Liver (tissue), 8 donors: ENCODE measurements at regions not wholly inside any gene's neighbourhood (a gene's known extent, or its start where the extent isn't known, plus 50 kb on each side); places are given as distances from the start of the nearest gene placed in this dataset.

ENCODE experiments used
- DNase-seq: peaks from one replicate; pipeline ENCODE4 v3.0.0-alpha.2; 2017; ENCODE audit warnings: low spot score
- H3K27ac ChIP-seq, 2 donors: one replicate each; pipeline ENCODE4 v1.7.0; 2013; ENCODE audit warnings: inconsistent platforms in 2 of 2, low read length in 2 of 2, control low read depth in 1 of 2, low read depth in 1 of 2, mild to moderate bottlenecking in 1 of 2
- H3K27me3 ChIP-seq, 4 donors: one replicate each; pipeline versions ENCODE4 v1.6.1 to v1.7.0; 2013; ENCODE audit warnings: low read length in 3 of 4, inconsistent platforms in 1 of 4, mild to moderate bottlenecking in 1 of 4, moderate library complexity in 1 of 4; ENCODE audit not compliant: control insufficient read depth in 4 of 4, insufficient read depth in 4 of 4
- H3K36me3 ChIP-seq, 4 donors: one replicate each; pipeline versions ENCODE4 v1.6.1 to v1.7.0; 2013; ENCODE audit warnings: low read length in 3 of 4, mild to moderate bottlenecking in 3 of 4, low read depth in 1 of 4, moderate library complexity in 1 of 4; ENCODE audit not compliant: control insufficient read depth in 4 of 4, insufficient read depth in 3 of 4
- H3K4me1 ChIP-seq, 4 donors: one replicate each; pipeline versions ENCODE4 v1.6.1 to v1.7.0; 2013; ENCODE audit warnings: low read length in 3 of 4, mild to moderate bottlenecking in 3 of 4, moderate library complexity in 1 of 4; ENCODE audit not compliant: control insufficient read depth in 4 of 4, insufficient read depth in 4 of 4
- H3K4me3 ChIP-seq, 3 donors: one replicate each; pipeline versions ENCODE4 v1.6.1 to v1.7.0; 2013; ENCODE audit warnings: low read length in 3 of 3, control low read depth in 1 of 3, low read depth in 1 of 3, mild to moderate bottlenecking in 1 of 3
- H3K9ac ChIP-seq, 2 donors: one replicate each; pipeline ENCODE4 v1.7.0; 2013; ENCODE audit warnings: low read length in 2 of 2, mild to moderate bottlenecking in 2 of 2, moderate library complexity in 2 of 2, control low read depth in 1 of 2, low read depth in 1 of 2
- H3K9me3 ChIP-seq, 4 donors: one replicate each; pipeline versions ENCODE4 v1.6.1 to v1.7.0; 2013; ENCODE audit warnings: low read length in 3 of 4; ENCODE audit not compliant: control insufficient read depth in 4 of 4
- ATF3 ChIP-seq: IDR thresholded peaks from 2 replicates; pipeline ENCODE4 v1.6.1; 2016; ENCODE audit warnings: antibody characterized with exemption
- CTCF ChIP-seq: fragments of 150-350 bp; IDR thresholded peaks from 2 replicates; pipeline ENCODE4 v1.5.1; 2017; ENCODE audit warnings: improper control_type of control experiment, low read depth, low read length; ENCODE audit not compliant: missing input control
- EGR1 ChIP-seq, 2 donors: IDR thresholded peaks; 2 replicates each; pipeline ENCODE4 v1.6.1; 2016 to 2018; ENCODE audit warnings: antibody characterized with exemption in 2 of 2, low read depth in 2 of 2
- FOXA2 ChIP-seq: IDR thresholded peaks from 2 replicates; pipeline ENCODE4 v1.6.1; 2016; ENCODE audit warnings: antibody characterized with exemption
- GABPA ChIP-seq, 2 donors: IDR thresholded peaks in 1 of 2; conservative IDR thresholded peaks in 1 of 2; 2 replicates each; pipeline ENCODE4 v1.6.1; 2016; ENCODE audit warnings: antibody characterized with exemption in 2 of 2, mild to moderate bottlenecking in 1 of 2, moderate library complexity in 1 of 2
- HNF4A ChIP-seq, 2 donors: conservative IDR thresholded peaks; 2 replicates each; pipeline ENCODE4 v1.6.1; 2016; ENCODE audit warnings: antibody characterized with exemption in 2 of 2, mild to moderate bottlenecking in 2 of 2
- JUND ChIP-seq, 2 donors: IDR thresholded peaks; 2 replicates each; pipeline ENCODE4 v1.6.1; 2016; ENCODE audit warnings: antibody characterized with exemption in 2 of 2
- MAX ChIP-seq: IDR thresholded peaks from 2 replicates; pipeline ENCODE4 v1.6.1; 2016; ENCODE audit warnings: antibody characterized with exemption
- NR2F2 ChIP-seq: IDR thresholded peaks from 2 replicates; pipeline ENCODE4 v1.6.1; 2016; ENCODE audit warnings: antibody characterized with exemption
- RAD21 ChIP-seq, 2 donors: IDR thresholded peaks; 2 replicates each; pipeline ENCODE4 v1.6.1; 2016; ENCODE audit warnings: antibody characterized with exemption in 2 of 2, mild to moderate bottlenecking in 2 of 2
- REST ChIP-seq: IDR thresholded peaks from 2 replicates; pipeline ENCODE4 v1.6.1; 2016; ENCODE audit warnings: antibody characterized with exemption, mild to moderate bottlenecking
- RXRA ChIP-seq, 2 donors: IDR thresholded peaks; 2 replicates each; pipeline ENCODE4 v1.6.1; 2017 to 2018; ENCODE audit warnings: antibody characterized with exemption in 2 of 2, mild to moderate bottlenecking in 1 of 2
- SP1 ChIP-seq: IDR thresholded peaks from 2 replicates; pipeline ENCODE4 v1.6.1; 2018; ENCODE audit warnings: antibody characterized with exemption, mild to moderate bottlenecking
- TAF1 ChIP-seq: conservative IDR thresholded peaks from 2 replicates; pipeline ENCODE4 v1.6.1; 2016; ENCODE audit warnings: antibody characterized with exemption, mild to moderate bottlenecking
- YY1 ChIP-seq: IDR thresholded peaks from 2 replicates; pipeline ENCODE4 v1.6.1; 2016; ENCODE audit warnings: antibody characterized with exemption, mild to moderate bottlenecking
- ZBTB33 ChIP-seq: IDR thresholded peaks from 2 replicates; pipeline ENCODE4 v1.6.1; 2016; ENCODE audit warnings: antibody characterized with exemption
- WGBS: extraction: QIAGEN DNeasy Blood & Tissue Kit; methylation state at CpG from one replicate; pipeline ENCODE4 v1.1.7; 2013; 5-methylcytosine and 5-hydroxymethylcytosine counted together
- donor health status: healthy.
- donor health status: healthy.
- donor health status: healthy.
- donor health status: healthy.
- donor health status: healthy.

- WGBS: 90% methylated on average over 13 of the region's 13 CpGs
- Histone ChIP-seq H3K4me3 (no peak overlapping the region), H3K36me3 (no peaks in the 10 kb centered on the region), H3K4me1 (no peaks in the 10 kb centered on the region), H3K9ac (no peak overlapping the region), H3K27ac (no peak overlapping the region), H3K9me3 (peaks cover 0 to 2% (median 0%) of the 10 kb centered on the region in 4 donors), H3K27me3 (no peaks in the 10 kb centered on the region)
- TF ChIP-seq RXRA (IDR thresholded peaks at IDR 0.05) (no peak), RAD21 (IDR thresholded peaks at IDR 0.05) (no peak), TAF1 (no peak), GABPA (IDR thresholded peaks at IDR 0.05 in 1 of 2, conservative IDR thresholded peaks at IDR 0.05 in 1 of 2) (no peak), SP1 (no peak), JUND (IDR thresholded peaks at IDR 0.05) (no peak), ZBTB33 (no peak), MAX (no peak), NR2F2 (no peak), HNF4A (conservative IDR thresholded peaks at IDR 0.05) (no peak), ATF3 (no peak), FOXA2 (no peak), EGR1 (IDR thresholded peaks at IDR 0.05; ENCODE audit: low read depth in 2 of 2) (no peak), YY1 (no peak), REST (no peak)
- no peak for DNase-seq
Measured at GRCh38 chr6:74282143-74282689, 586.2 kb downstream of the CD109 start.

- Histone ChIP-seq H3K9me3 (peaks cover 0 to 2% (median 0%) of the 10 kb centered on the region in 4 donors), H3K27me3 (no peaks in the 10 kb centered on the region), H3K36me3 (no peaks in the 10 kb centered on the region), H3K27ac (no peak overlapping the region), H3K9ac (no peak overlapping the region), H3K4me3 (no peak overlapping the region), H3K4me1 (no peaks in the 10 kb centered on the region)
- no peak for DNase-seq
- WGBS: 70% methylated on average over 6 of the region's 6 CpGs
- TF ChIP-seq MAX: no peak
- TF ChIP-seq NR2F2: no peak
- no peak for TF ChIP-seq JUND (IDR thresholded peaks at IDR 0.05)
- no peak for TF ChIP-seq SP1
- no peak for TF ChIP-seq GABPA (IDR thresholded peaks at IDR 0.05 in 1 of 2, conservative IDR thresholded peaks at IDR 0.05 in 1 of 2)
- no peak for TF ChIP-seq HNF4A (conservative IDR thresholded peaks at IDR 0.05)
- no peak for TF ChIP-seq ZBTB33
- TF ChIP-seq EGR1 (IDR thresholded peaks at IDR 0.05; ENCODE audit: low read depth in 2 of 2): no peak
- no peak for TF ChIP-seq CTCF
- TF ChIP-seq REST: no peak
- no peak for TF ChIP-seq TAF1
Measured at GRCh38 chr6:74280130-74280692, 584.2 kb downstream of the CD109 start.
